ENCODE measurements at regions not wholly inside any gene's neighbourhood (a gene's known extent, or its start where the extent isn't known, plus 50 kb on each side); places are given as distances from the start of the nearest gene placed in this dataset.
"Not testable (repeated sequence)": the region's sequence is repeated elsewhere in the genome, so short reads cannot be mapped to it uniquely, and the experiment has no call there.

- TF ChIP-seq CTCF, POLR2AphosphoS5, POLR2A (IDR thresholded peaks at IDR 0.05): not testable (repeated sequence)
Measured at GRCh38 chr6:57723815-57724401, 406.5 kb downstream of the PRIM2 start.
